ENCODE measurements at regions not wholly inside any gene's neighbourhood (a gene's known extent, or its start where the extent isn't known, plus 50 kb on each side); places are given as distances from the start of the nearest gene placed in this dataset.

- TF ChIP-seq CTCF (IDR thresholded peaks at IDR 0.05 in 8 of 11, conservative IDR thresholded peaks at IDR 0.05 in 3 of 11) (no peak), POLR2AphosphoS5 (IDR thresholded peaks at IDR 0.05) (no peak)
Measured at GRCh38 chr22:48257685-48258055, 1495.2 kb downstream of the TBC1D22A start.

Measured in spleen (tissue), 7 donors.